ENCODE measurements at regions not wholly inside any gene's neighbourhood (a gene's known extent, or its start where the extent isn't known, plus 50 kb on each side); places are given as distances from the start of the nearest gene placed in this dataset.
"Not testable (repeated sequence)": the region's sequence is repeated elsewhere in the genome, so short reads cannot be mapped to it uniquely, and the experiment has no call there.

DNA sequence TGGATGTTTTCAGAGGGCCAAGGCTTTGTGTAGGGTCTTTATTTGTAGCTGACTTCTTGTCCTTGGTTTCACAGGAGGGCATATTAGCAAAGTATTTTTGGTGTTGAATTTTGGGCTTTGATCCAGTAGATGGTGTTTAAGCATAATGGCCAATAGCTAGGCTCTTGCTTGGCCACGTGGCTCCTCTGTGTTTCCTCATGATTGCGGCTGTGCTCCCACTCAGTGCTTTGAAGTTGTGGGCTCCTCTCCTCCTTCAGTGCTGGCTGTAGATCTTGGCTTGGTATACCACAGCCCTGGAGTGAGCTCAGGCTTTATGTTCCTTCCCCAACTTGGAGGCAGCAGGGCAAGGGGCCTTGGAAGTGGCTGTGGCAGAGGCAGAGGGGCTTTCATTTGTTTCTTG is 107.2 kb upstream of the CENPE start:
- DNase-seq: no peak

DNA sequence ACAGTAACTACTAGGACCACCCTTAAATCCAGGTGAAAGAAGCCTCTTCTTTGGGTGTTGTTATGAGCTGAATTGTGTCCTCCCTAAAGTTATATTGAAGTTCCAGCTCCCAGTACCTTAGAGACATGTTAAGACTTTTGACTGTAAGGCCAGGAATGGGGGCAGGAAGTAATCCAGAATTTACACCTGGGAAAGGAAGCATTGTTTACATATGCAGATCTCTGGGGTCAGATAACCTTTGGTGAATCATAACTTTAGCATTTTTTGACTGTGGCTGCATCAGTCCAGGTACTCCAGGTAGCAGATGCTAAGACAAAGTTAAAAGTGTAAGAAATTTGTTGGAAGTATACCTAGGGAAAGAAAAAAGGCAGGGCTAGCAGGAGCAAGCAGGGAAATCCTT is 104.9 kb upstream of the CENPE start:
- DNase-seq: no peak

GRCh38 chr4:103292959-103293358 is 94.8 kb upstream of the CENPE start:
- DNase-seq: no peak

DNA sequence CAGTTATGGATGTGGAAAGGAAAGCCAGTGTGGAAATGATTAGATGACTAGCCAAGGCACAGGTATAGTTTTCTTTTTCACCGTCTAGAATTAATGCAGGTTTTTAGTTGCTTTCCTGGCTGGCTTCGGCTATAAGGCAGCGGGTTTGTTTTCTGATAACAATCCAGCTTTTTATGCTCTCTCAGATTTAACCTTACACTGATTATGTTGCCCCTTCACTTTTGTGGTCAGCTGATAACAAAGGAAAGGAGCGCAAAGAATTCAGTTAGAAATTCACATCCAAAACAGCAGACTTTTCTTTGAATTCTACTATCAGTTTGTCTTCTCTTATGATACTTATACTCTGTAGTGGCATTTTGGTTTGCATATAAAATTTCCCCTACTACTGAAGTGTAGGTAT is 94.2 kb upstream of the CENPE start:
- DNase-seq: no peak

- DNase-seq: no peak
These were observed 91.0 kb upstream of the CENPE start for GRCh38 chr4:103289186-103289585.

DNA sequence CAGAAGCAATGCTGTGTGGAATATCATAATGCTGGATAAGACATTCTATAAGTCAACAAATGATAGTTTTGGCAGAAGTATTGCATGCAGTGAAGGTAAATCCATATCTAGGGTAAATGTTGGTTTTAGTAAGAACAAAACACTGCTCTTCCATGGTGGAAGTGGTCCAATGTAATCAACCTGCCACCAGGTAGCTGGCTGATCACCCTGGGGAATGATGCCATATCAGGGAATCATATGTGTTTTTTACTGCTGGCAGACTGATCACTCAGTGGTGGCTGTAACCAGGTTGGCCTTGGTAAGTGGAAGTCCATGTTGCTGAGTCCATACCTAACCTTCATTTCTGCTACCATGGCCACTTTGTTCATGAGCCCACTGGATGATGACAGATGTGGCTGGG is 74.0 kb upstream of the CENPE start:
- DNase-seq: no peak

DNA sequence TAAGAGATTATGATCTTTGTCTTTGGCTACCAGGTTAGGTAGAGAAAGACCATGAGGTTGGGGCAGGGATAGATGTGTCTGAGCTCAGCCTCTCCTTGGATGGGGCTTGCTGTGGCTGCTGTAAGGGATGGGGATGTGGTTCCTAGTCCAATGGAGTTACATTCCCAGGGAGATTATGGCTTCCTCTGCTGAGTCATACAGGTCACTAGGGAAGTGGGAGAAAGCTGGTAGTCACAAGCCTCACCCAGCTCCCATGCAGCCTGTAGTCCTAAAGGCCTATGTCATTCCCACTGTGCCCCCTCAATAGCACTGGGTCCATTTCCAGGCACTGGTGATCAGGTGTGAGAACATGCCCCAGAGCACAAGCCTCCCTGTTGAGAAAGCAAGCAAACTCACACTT is 70.6 kb upstream of the CENPE start:
- no peak for DNase-seq

- DNase-seq: no peak
These were observed 66.8 kb upstream of the CENPE start for GRCh38 chr4:103264905-103265304.

DNA sequence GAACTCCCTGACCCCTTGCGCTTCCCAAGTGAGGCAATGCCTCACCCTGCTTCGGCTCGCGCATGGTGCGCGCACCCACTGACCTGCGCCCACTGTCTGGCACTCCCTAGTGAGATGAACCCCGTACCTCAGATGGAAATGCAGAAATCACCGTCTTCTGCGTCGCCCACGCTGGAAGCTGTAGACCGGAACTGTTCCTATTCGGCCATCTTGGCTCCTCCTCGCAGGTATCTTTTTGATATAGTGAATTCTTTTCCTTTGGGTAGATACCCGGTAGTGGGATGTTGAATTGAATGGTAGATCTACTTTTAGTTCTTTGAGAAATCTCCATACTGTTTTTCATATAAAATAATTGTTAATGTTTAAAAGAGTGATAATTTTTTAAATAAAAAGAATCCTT is 57.9 kb upstream of the CENPE start:
- not testable (repeated sequence) for DNase-seq

Measured in COR-L47 (cell line).